Heart right ventricle (tissue), 16 donors: ENCODE measurements at regions not wholly inside any gene's neighbourhood (a gene's known extent, or its start where the extent isn't known, plus 50 kb on each side); places are given as distances from the start of the nearest gene placed in this dataset.

ENCODE experiments used
- ATAC-seq, 8 donors: fragments of 200-7000 bp; cut with Tn5 transposase; one replicate each; pipeline ENCODE4 v1.9.1; 2020; ENCODE audit warnings: mild to moderate bottlenecking in 8 of 8, moderate library complexity in 8 of 8, moderate number of reproducible peaks in 1 of 8
- DNase-seq, 2 donors: peaks; one replicate each; pipeline ENCODE4 v3.0.0-alpha.2; 2020
- H3K27ac ChIP-seq, 10 donors: fragments of 200-600 bp; sonication (generic) in 2 of 10; one replicate each; pipeline versions ENCODE4 v1.5.0 to v1.8.0; 2020 to 2022; ENCODE audit warnings: mild to moderate bottlenecking in 3 of 10
- H3K27me3 ChIP-seq, 7 donors: fragments of 200-600 bp; one replicate each; pipeline ENCODE4 v1.8.0; 2021 to 2022; ENCODE audit warnings: mild to moderate bottlenecking in 2 of 7
- H3K36me3 ChIP-seq, 9 donors: fragments of 200-600 bp; sonication (generic) in 1 of 9; one replicate each; pipeline versions ENCODE4 v1.5.0 to v1.8.0; 2020 to 2022; ENCODE audit warnings: mild to moderate bottlenecking in 2 of 9
- H3K4me1 ChIP-seq, 9 donors: fragments of 200-600 bp; sonication (generic) in 1 of 9; one replicate each; pipeline versions ENCODE4 v1.5.0 to v1.8.0; 2020 to 2022; ENCODE audit warnings: mild to moderate bottlenecking in 4 of 9
- H3K4me3 ChIP-seq, 10 donors: fragments of 200-600 bp; sonication (generic) in 2 of 10; one replicate each; pipeline versions ENCODE4 v1.5.0 to v1.8.0; 2020 to 2022; ENCODE audit warnings: mild to moderate bottlenecking in 7 of 10, moderate library complexity in 2 of 10
- H3K9me3 ChIP-seq, 11 donors: fragments of 200-600 bp in 10 of 11; sonication (generic) in 2 of 11; one replicate each; pipeline versions ENCODE4 v1.5.0 to v1.8.0; 2013 to 2022; ENCODE audit warnings: mild to moderate bottlenecking in 2 of 11, control low read depth in 1 of 11, moderate library complexity in 1 of 11
- WGBS, 2 donors: extraction: QIAGEN DNeasy Blood & Tissue Kit; methylation state at CpG; one replicate each; pipeline ENCODE4 v1.1.7; 2013; ENCODE audit warnings: inconsistent platforms in 1 of 2; 5-methylcytosine and 5-hydroxymethylcytosine counted together
- intact Hi-C, 10 donors: fragments of 100-400 bp; cut with DNase I; formaldehyde crosslinking; loops; one replicate each; pipeline versions ENCODE4 v1.11.1 to v1.14.2; 2022
- TF ChIP-seq, protein P1 (sequence below), 9 donors: fragments of 200-600 bp; sonication (generic) in 2 of 9; IDR thresholded peaks; one replicate each; pipeline versions ENCODE4 v1.5.0 to v1.8.0; 2021 to 2022; ENCODE audit warnings: antibody characterized with exemption in 9 of 9, mild to moderate bottlenecking in 5 of 9, moderate library complexity in 1 of 9
- donor health status: Arrhythmogenic right ventricular cardiomyopathy.
- donor health status: ischemic (EF 13 %, LVEDD 7.1; RV severe dilation, severe dysfunction).
- donor health status: healthy with polysubstance abuse.
- donor health status: DM: no; HTN: yes; CAD: no.
- donor health status: DM: no; HTN: no; CAD: no.
- donor health status: ischemic (EF 25% LVEDD 6.9; RV normal size, moderate dysfunction).
- donor health status: ischemic (EF 25% LVEDD 5.7; RV mildly dilated, moderate dysfunction).
- donor health status: healthy.
- donor health status: DM: yes; HTN: yes; CAD: no.
- donor health status: Ischemic cardiomyopathy.
- donor health status: ischemic (EF 35%, LVEDD 5.7; RV mildly dilated, moderate dysfunction).
- donor health status: nonischemic (EF 11% LVEDD 7.7; RV severe dilation, severe dysfunction).
- donor health status: DM: yes; HTN: yes; CAD: no.
- donor health status: PGD.
- donor health status: ischemic (EF 29% LVEDD 5.4; RV normal size, mild dysfunction).
- donor health status: nonischemic (EF 23%, LVEDD 6.1; RV moderate dilation, normal function).

DNA sequence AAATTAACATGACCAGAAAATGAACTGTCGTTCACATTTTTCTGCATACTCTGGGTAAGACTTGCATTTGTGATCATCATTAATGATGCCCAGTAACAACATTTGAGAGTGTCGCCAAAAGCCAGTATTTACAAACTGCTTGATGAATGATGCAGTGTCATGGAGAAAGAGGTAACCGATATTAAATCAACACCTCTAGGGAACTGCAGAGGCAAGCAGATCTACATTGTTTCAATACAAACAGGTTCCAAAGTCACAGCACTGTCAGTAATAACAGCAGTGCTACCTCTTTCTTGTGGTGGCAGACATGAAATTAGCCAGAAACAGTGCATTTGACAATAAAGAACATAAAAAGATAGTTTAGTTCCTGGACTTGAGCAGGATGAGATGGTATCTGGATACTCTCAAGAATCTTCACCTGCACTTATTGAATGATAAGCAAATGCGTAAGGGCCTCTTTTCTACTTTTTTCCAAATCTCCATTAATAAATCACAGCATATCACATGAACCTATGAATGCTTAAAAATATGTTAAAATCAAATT, 456.6 kb downstream of the ARHGEF28 start:
- no peak overlapping the region for H3K27ac ChIP-seq
- H3K4me1 ChIP-seq = no peaks in the 10 kb centered on the region
- H3K4me3 ChIP-seq = no peak overlapping the region
- 93 to 95% methylated on average over 4 of the region's 4 CpGs for WGBS, 2 donors
- no peaks in the 10 kb centered on the region for H3K36me3 ChIP-seq
- no peak for ATAC-seq
- TF ChIP-seq, protein P1, sequence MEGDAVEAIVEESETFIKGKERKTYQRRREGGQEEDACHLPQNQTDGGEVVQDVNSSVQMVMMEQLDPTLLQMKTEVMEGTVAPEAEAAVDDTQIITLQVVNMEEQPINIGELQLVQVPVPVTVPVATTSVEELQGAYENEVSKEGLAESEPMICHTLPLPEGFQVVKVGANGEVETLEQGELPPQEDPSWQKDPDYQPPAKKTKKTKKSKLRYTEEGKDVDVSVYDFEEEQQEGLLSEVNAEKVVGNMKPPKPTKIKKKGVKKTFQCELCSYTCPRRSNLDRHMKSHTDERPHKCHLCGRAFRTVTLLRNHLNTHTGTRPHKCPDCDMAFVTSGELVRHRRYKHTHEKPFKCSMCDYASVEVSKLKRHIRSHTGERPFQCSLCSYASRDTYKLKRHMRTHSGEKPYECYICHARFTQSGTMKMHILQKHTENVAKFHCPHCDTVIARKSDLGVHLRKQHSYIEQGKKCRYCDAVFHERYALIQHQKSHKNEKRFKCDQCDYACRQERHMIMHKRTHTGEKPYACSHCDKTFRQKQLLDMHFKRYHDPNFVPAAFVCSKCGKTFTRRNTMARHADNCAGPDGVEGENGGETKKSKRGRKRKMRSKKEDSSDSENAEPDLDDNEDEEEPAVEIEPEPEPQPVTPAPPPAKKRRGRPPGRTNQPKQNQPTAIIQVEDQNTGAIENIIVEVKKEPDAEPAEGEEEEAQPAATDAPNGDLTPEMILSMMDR (IDR thresholded peaks at IDR 0.05) = no peak
- no peak for DNase-seq
- no peaks in the 10 kb centered on the region for H3K9me3 ChIP-seq
- peaks cover 0 to 3% (median 0%) of the 10 kb centered on the region in 7 donors for H3K27me3 ChIP-seq
- intact Hi-C loops = no loop called here

DNA sequence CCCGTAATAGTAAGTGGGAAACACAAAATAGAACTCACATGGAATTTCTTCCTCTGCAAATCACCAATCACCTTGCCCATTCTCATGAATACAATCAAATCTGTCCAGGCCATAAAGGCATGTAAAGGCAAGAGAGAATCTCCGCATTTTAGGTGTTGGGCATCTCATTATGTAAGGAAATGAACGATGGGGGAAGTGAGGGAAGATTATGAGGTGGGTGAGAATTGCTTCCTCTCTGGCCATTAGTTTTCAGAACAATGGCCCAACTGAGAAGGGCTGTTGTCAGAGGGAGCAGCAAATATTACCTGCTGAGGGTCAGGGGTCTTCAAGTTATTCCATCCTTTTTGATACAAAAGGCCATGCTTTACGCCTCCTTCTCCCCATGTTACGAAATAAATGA, 455.1 kb downstream of the ARHGEF28 start:
- TF ChIP-seq, protein P1 (IDR thresholded peaks at IDR 0.05) = no peak
- Histone ChIP-seq H3K36me3 (no peaks in the 10 kb centered on the region), H3K27me3 (peaks cover 0 to 3% (median 0%) of the 10 kb centered on the region in 7 donors), H3K4me1 (no peaks in the 10 kb centered on the region), H3K9me3 (no peaks in the 10 kb centered on the region), H3K4me3 (no peak overlapping the region), H3K27ac (no peak overlapping the region)
- ATAC-seq (no peak), DNase-seq (no peak)
- intact Hi-C loops = no loop called here
- 78 to 88% methylated on average over 5 of the region's 5 CpGs for WGBS, 2 donors

DNA sequence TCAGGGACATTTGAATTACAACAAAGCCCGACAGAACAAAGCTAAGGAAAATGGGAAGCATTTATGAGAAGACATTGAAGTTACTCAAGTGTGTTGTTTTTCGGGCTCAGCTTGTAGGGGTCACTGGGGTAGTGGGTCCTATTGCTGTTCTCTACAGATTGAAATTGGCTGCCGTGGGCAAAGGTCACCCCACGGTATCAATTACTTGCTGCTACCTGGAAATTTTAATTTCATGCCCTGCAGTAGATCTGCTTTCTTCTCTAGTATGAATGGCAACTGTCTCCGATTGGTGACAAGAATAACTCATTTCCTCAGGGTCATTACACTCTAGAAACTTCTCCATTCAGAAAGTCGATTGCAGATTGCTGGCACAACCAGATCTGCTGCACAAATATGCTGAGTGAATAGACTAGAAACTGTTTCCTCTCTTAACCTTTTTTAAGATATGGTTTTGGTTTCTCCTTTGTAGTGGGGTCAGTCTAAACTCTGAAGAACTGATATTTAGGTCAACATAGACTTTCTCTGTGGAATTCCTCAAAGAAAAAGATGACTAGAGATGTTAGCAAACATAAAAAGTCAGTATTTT, 454.1 kb downstream of the ARHGEF28 start:
- H3K4me1 ChIP-seq = no peaks in the 10 kb centered on the region
- no peak for DNase-seq
- TF ChIP-seq, protein P1 (IDR thresholded peaks at IDR 0.05) = no peak
- no peak overlapping the region for H3K4me3 ChIP-seq
- no peaks in the 10 kb centered on the region for H3K36me3 ChIP-seq
- intact Hi-C loops = no loop called here
- H3K27ac ChIP-seq = no peak overlapping the region
- 83 to 89% methylated on average over 6 of the region's 6 CpGs for WGBS, 2 donors
- ATAC-seq = no peak
- no peaks in the 10 kb centered on the region for H3K9me3 ChIP-seq
- H3K27me3 ChIP-seq = peaks cover 0 to 3% (median 0%) of the 10 kb centered on the region in 7 donors

DNA sequence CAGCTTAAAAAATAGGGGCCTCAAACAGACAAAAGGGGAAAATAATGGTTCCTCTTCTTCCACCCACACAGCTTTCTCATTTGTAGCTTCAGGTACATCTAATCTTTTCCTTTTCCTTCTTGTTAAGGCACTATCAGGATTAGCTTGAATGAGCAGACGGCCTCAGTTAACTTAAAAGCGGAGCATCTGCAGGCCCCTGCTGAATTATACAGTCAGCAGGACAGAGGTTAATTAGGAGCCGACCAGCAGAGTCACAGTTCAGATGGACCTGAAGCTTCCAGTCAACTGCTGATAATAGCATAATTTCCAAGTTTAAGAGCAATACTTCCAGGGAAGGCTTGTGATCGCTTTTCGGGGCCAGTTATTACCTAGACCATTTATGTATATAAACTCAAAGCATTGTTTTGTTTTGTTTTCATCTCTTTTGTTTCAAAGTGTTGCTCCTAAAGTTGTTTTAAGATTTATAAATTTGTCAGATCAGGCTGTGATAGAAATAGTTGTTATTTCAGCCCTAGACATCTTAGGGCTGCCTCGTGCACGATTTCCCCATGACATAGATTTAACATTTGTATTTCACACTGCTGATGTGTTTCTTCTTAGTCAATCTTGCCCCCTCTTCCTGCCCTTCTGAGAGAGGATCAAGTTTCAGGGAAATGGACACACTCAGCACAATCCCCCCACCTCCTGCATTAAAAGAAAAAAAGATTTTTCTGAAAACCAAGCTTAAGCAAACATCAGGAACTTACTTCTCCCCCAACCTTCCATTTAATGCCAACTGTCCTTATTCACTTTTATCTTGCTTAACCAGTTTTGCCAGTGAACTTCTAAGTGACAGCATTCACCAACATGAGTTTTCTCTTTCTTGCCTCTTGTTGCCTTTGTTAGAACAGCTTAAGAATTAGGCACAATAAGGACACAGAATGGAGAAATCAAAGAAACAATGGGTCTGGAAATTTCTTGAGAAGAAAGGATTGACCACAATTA, 449.8 kb downstream of the ARHGEF28 start:
- Histone ChIP-seq H3K36me3 (no peaks in the 10 kb centered on the region), H3K4me1 (peaks cover 0 to 10% (median 0%) of the 10 kb centered on the region in 9 donors), H3K9me3 (no peaks in the 10 kb centered on the region), H3K27ac (no peak overlapping the region), H3K27me3 (no peaks in the 10 kb centered on the region), H3K4me3 (no peak overlapping the region)
- intact Hi-C loops = no loop called here
- no peak for ATAC-seq
- no peak for DNase-seq
- TF ChIP-seq, protein P1 (IDR thresholded peaks at IDR 0.05) = no peak
- WGBS, 2 donors = 79 to 83% methylated on average over 7 of the region's 7 CpGs
